Left ventricle myocardium inferior (tissue), 1 donor: ENCODE measurements at regions not wholly inside any gene's neighbourhood (a gene's known extent, or its start where the extent isn't known, plus 50 kb on each side); places are given as distances from the start of the nearest gene placed in this dataset.

Experiments
- DNase-seq: peaks from one replicate; pipeline ENCODE4 v3.0.0-alpha.2; 2020
- H3K27ac ChIP-seq: fragments of 200-600 bp; replicated peaks from 2 replicates; pipeline ENCODE4 v1.8.0; 2021
- H3K27me3 ChIP-seq: fragments of 200-600 bp; 2 replicates; pipeline ENCODE4 v1.8.0; 2021; ENCODE audit warnings: low read depth
- H3K36me3 ChIP-seq: fragments of 200-600 bp; 2 replicates; pipeline ENCODE4 v1.8.0; 2021
- H3K4me1 ChIP-seq: fragments of 200-600 bp; 2 replicates; pipeline ENCODE4 v1.8.0; 2021
- H3K4me3 ChIP-seq: fragments of 200-600 bp; 2 replicates; pipeline ENCODE4 v1.8.0; 2021; ENCODE audit warnings: mild to moderate bottlenecking, moderate library complexity
- H3K9me3 ChIP-seq: fragments of 200-600 bp; replicated peaks from 2 replicates; pipeline ENCODE4 v1.8.0; 2021
- intact Hi-C: fragments of 100-400 bp; cut with micrococcal nuclease; formaldehyde crosslinking; loops from one replicate; pipeline ENCODE4 v1.11.0; 2022
- TF ChIP-seq, protein P1 (sequence below): fragments of 200-600 bp; IDR thresholded peaks from 2 replicates; pipeline ENCODE4 v1.8.0; 2021; ENCODE audit warnings: antibody characterized with exemption, mild to moderate bottlenecking, borderline replicate concordance
- donor health status: DM: no; HTN: yes; CAD: no; lungs with severe emphysema.

DNA sequence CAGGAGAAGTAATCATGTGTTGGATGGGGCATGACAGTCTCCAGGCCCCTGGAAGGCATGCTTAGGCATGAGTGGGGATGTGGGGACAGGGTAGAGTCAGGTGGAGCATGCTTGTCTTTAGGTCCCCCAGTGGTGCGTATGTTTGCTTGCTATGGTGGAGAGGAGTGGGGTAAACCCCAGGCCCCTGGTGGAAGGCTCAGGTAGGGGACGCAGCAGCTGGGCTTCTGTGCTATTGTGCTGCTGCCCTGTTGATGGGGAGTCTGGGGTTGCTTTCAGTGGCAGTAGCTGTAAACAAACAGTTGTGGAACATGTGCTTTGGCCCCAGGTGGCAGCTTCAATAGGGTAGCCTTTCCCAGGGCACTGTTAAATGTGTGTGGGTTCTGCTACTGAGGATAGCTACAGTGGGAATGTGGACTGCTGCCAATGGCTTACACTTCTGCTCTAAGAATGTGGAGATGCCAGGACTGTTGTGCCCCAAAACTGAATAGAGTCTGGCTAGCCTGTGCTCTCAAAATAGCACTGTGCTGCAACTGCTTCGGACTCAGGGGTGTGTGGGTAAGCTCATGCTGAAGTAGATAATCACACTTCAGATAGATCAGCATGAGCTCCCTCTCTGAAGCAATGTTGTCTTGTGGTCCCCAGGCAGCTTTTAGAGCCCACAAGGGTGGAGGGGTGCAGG is 1257.3 kb downstream of the DIAPH3 start:
- Histone ChIP-seq H3K4me3 (no peak overlapping the region), H3K27ac (no peak overlapping the region), H3K36me3 (no peaks in the 10 kb centered on the region), H3K4me1 (peaks cover 6% of the 10 kb centered on the region), H3K9me3 (peaks cover 16% of the 10 kb centered on the region), H3K27me3 (no peaks in the 10 kb centered on the region)
- DNase-seq: no peak
- TF ChIP-seq, protein P1, sequence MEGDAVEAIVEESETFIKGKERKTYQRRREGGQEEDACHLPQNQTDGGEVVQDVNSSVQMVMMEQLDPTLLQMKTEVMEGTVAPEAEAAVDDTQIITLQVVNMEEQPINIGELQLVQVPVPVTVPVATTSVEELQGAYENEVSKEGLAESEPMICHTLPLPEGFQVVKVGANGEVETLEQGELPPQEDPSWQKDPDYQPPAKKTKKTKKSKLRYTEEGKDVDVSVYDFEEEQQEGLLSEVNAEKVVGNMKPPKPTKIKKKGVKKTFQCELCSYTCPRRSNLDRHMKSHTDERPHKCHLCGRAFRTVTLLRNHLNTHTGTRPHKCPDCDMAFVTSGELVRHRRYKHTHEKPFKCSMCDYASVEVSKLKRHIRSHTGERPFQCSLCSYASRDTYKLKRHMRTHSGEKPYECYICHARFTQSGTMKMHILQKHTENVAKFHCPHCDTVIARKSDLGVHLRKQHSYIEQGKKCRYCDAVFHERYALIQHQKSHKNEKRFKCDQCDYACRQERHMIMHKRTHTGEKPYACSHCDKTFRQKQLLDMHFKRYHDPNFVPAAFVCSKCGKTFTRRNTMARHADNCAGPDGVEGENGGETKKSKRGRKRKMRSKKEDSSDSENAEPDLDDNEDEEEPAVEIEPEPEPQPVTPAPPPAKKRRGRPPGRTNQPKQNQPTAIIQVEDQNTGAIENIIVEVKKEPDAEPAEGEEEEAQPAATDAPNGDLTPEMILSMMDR: no peak
- intact Hi-C loops: no loop called here

DNA sequence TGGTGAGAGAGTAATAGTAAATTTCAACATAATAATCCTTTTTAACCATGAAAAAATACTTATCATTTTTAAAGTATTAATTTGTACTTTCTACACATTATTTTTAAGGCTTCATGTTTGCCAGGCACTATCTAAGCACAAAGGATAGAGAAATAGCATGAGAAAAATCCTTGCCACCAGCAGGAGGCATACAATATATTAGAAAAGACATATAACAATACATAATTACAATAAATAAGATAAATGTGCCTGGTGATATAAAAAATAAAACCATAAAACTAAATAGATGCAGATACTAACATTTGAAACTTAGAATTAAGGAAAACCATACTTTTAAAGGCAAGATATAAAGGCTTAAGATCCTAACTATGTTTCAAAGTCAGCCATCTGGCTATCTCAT is 1256.4 kb downstream of the DIAPH3 start:
- intact Hi-C loops: no loop called here
- TF ChIP-seq, protein P1: no peak
- no peaks in the 10 kb centered on the region for H3K36me3 ChIP-seq
- peaks cover 6% of the 10 kb centered on the region for H3K4me1 ChIP-seq
- no peak overlapping the region for H3K27ac ChIP-seq
- H3K4me3 ChIP-seq: no peak overlapping the region
- peaks cover 16% of the 10 kb centered on the region for H3K9me3 ChIP-seq
- H3K27me3 ChIP-seq: no peaks in the 10 kb centered on the region
- DNase-seq: no peak

DNA sequence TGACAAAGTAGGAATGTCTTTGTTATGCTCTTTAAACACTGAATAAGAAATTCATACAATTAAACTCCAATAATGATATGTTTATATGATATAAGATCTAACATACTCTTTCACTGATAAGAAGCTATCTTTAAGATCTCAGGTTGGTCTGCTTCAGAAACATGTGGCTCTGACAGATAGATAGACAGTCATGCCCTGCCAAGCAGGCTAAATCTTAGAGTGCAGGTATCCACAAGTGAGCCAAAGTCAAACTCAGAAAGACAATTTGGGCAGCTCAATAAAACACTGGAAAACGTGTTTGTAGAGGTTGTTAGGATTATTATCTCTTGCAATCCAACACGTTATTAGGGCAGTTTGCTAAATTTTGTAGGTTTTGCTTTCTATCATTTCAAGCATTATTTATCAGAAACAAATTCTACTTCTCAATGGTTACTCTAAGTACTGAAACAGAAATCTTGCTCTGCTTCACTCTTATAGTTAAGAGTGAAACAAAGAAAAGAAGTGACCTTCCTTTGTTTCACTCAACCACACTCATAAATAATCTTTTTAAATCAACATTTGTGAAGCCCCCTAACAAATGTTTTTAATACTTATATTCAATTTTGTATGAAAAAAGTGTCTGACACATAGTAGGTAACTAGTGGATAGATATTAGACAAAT is 1255.6 kb downstream of the DIAPH3 start:
- no peak overlapping the region for H3K27ac ChIP-seq
- TF ChIP-seq, protein P1: no peak
- H3K9me3 ChIP-seq: peaks cover 16% of the 10 kb centered on the region
- no peaks in the 10 kb centered on the region for H3K36me3 ChIP-seq
- intact Hi-C loops: no loop called here
- peaks cover 6% of the 10 kb centered on the region for H3K4me1 ChIP-seq
- no peaks in the 10 kb centered on the region for H3K27me3 ChIP-seq
- no peak for DNase-seq
- no peak overlapping the region for H3K4me3 ChIP-seq

DNA sequence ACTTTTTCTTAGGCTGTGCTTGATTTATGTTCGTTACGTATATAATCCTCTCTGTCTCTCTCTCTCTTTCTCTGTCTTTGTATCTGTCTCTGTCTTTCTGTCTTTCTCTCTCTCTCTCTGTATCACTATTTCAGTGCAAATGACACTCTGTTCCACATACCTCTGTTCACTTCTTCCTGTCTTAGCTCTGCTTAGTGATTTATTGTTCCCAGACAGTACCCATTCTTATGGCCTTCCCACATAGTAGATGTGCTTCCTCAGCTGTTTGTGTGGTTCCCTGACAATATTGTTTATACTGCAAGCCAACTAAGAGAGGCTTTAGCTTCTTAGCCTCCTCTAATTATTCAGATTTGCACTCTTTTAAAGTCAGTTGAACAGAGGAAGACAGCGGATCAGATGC is 1244.2 kb downstream of the DIAPH3 start:
- DNase-seq: no peak
- TF ChIP-seq, protein P1: no peak
- no peaks in the 10 kb centered on the region for H3K27me3 ChIP-seq
- H3K27ac ChIP-seq: no peak overlapping the region
- H3K9me3 ChIP-seq: no peaks in the 10 kb centered on the region
- H3K4me3 ChIP-seq: no peak overlapping the region
- intact Hi-C loops: no loop called here
- no peaks in the 10 kb centered on the region for H3K36me3 ChIP-seq
- H3K4me1 ChIP-seq: no peaks in the 10 kb centered on the region

DNA sequence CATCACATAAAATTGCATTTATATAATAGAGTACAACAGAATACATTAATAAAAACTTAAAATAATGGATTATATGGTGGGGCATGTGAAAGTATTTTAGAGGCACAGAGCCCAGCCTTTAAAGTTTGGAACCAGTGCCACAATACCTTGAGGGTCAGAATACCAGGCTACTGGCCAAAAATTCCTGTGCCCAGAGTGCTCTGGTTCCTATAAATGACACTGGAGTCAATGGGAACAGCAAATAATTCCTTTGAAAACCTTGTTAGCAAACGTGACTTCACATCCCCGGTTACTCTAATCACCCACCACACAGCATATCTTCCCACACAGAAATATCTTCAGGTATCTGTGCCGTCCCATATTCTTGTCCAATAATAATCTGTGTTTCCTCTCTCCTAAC is 1242.6 kb downstream of the DIAPH3 start:
- DNase-seq: no peak
- H3K27ac ChIP-seq: no peak overlapping the region
- intact Hi-C loops: no loop called here
- no peaks in the 10 kb centered on the region for H3K27me3 ChIP-seq
- no peaks in the 10 kb centered on the region for H3K36me3 ChIP-seq
- no peaks in the 10 kb centered on the region for H3K4me1 ChIP-seq
- H3K4me3 ChIP-seq: no peak overlapping the region
- H3K9me3 ChIP-seq: no peaks in the 10 kb centered on the region
- TF ChIP-seq, protein P1: no peak
